Tibial nerve (tissue), 4 donors: ENCODE measurements at regions not wholly inside any gene's neighbourhood (a gene's known extent, or its start where the extent isn't known, plus 50 kb on each side); places are given as distances from the start of the nearest gene placed in this dataset.

Source experiments
- DNase-seq, 2 donors: peaks; one replicate each; pipeline ENCODE4 v3.0.0-alpha.2; 2019; ENCODE audit warnings: low spot score in 2 of 2
- H3K27ac ChIP-seq, 4 donors: fragments of 200-600 bp; sonication (generic) in 3 of 4; one replicate each; pipeline ENCODE4 v1.5.1; 2017 to 2019; ENCODE audit warnings: mild to moderate bottlenecking in 1 of 4
- H3K27me3 ChIP-seq, 2 donors: fragments of 200-600 bp; sonication (generic) in 1 of 2; one replicate each; pipeline versions ENCODE4 v1.5.1 to v1.6.0; 2017 to 2019
- H3K36me3 ChIP-seq, 3 donors: fragments of 200-600 bp; sonication (generic); one replicate each; pipeline ENCODE4 v1.5.1; 2018 to 2019
- H3K4me1 ChIP-seq, 4 donors: fragments of 200-600 bp; sonication (generic) in 3 of 4; one replicate each; pipeline ENCODE4 v1.5.1; 2017 to 2019
- H3K4me3 ChIP-seq, 4 donors: fragments of 200-600 bp; sonication (generic) in 3 of 4; one replicate each; pipeline ENCODE4 v1.5.1; 2017 to 2019; ENCODE audit warnings: mild to moderate bottlenecking in 1 of 4, moderate library complexity in 1 of 4
- H3K9me3 ChIP-seq, 4 donors: fragments of 200-600 bp; sonication (generic) in 3 of 4; one replicate each; pipeline ENCODE4 v1.5.1; 2017 to 2019
- CTCF ChIP-seq, 5 experiments: fragments of 200-600 bp in 3 of 5; fragments of 450-650 bp in 2 of 5; sonication (generic) in 3 of 5; IDR thresholded peaks; one replicate each; pipeline ENCODE4 v1.5.1; 2016 to 2019; ENCODE audit warnings: antibody characterized with exemption in 5 of 5, mild to moderate bottlenecking in 3 of 5, moderate library complexity in 2 of 5
- EP300 ChIP-seq, 2 donors: sonication (generic); formaldehyde crosslinking; IDR thresholded peaks; one replicate each; pipeline ENCODE4 v1.6.1; 2017; ENCODE audit warnings: antibody characterized with exemption in 2 of 2, mild to moderate bottlenecking in 1 of 2
- POLR2A ChIP-seq, 2 donors: fragments of 450-650 bp; IDR thresholded peaks; one replicate each; pipeline ENCODE4 v1.6.1; 2017; ENCODE audit warnings: antibody characterized with exemption in 2 of 2, mild to moderate bottlenecking in 2 of 2, moderate library complexity in 2 of 2
- WGBS, 2 donors: methylation state at CpG; one replicate each; pipeline ENCODE4 v1.1.5; 2018; 5-methylcytosine and 5-hydroxymethylcytosine counted together

- H3K4me1 ChIP-seq = peaks cover 0 to 22% (median 14%) of the 10 kb centered on the region in 4 donors
- H3K36me3 ChIP-seq = no peaks in the 10 kb centered on the region
- peaks cover 0 to 68% of the 10 kb centered on the region in 2 donors for H3K27me3 ChIP-seq
- no peak for TF ChIP-seq EP300 (IDR thresholded peaks at IDR 0.05)
- no peak for TF ChIP-seq POLR2A (IDR thresholded peaks at IDR 0.05)
- TF ChIP-seq CTCF (IDR thresholded peaks at IDR 0.05) = no peak
- H3K9me3 ChIP-seq = no peaks in the 10 kb centered on the region
- DNase-seq = no peak
- whole genome bisulfite sequencing, 2 donors = 68 to 76% methylated on average over 16 of the region's 17 CpGs
- no peak overlapping the region for H3K4me3 ChIP-seq
- H3K27ac ChIP-seq = no peak overlapping the region
Observed at GRCh38 chr1:10867914-10868598, 71.6 kb upstream of the CASZ1 start.

GRCh38 chr1:10868599-10868965, 72.1 kb upstream of the CASZ1 start:
- Histone ChIP-seq H3K27me3 (peaks cover 0 to 67% of the 10 kb centered on the region in 2 donors), H3K4me1 (peaks cover 0 to 22% (median 14%) of the 10 kb centered on the region in 4 donors), H3K4me3 (no peak overlapping the region), H3K27ac (no peak overlapping the region), H3K36me3 (no peaks in the 10 kb centered on the region), H3K9me3 (no peaks in the 10 kb centered on the region)
- no peak for DNase-seq
- TF ChIP-seq EP300 (IDR thresholded peaks at IDR 0.05) (no peak), POLR2A (IDR thresholded peaks at IDR 0.05) (no peak), CTCF (IDR thresholded peaks at IDR 0.05) (no peak)
- 59 to 71% methylated on average over 6 of the region's 6 CpGs for WGBS, 2 donors

- Histone ChIP-seq H3K27ac (no peak overlapping the region), H3K36me3 (no peaks in the 10 kb centered on the region), H3K9me3 (no peaks in the 10 kb centered on the region), H3K4me1 (peaks cover 0 to 22% (median 14%) of the 10 kb centered on the region in 4 donors), H3K27me3 (peaks cover 0 to 56% of the 10 kb centered on the region in 2 donors), H3K4me3 (no peak overlapping the region)
- no peak for TF ChIP-seq CTCF (IDR thresholded peaks at IDR 0.05)
- TF ChIP-seq POLR2A (IDR thresholded peaks at IDR 0.05) = no peak
- no peak for TF ChIP-seq EP300 (IDR thresholded peaks at IDR 0.05)
- no peak for DNase-seq
- 58% methylated on average over 1 of the region's 1 CpG; no CpG with 5 or more reads in 1 of the 2 donors for WGBS, 2 donors
Observed at GRCh38 chr1:10869933-10870332, 73.5 kb upstream of the CASZ1 start.

GRCh38 chr1:10870493-10871096, 74.1 kb upstream of the CASZ1 start:
- H3K9me3 ChIP-seq = no peaks in the 10 kb centered on the region
- H3K36me3 ChIP-seq = no peaks in the 10 kb centered on the region
- WGBS, 2 donors = 72 to 78% methylated on average over 5 of the region's 5 CpGs
- H3K27me3 ChIP-seq = peaks cover 0 to 50% of the 10 kb centered on the region in 2 donors
- H3K27ac ChIP-seq = no peak overlapping the region
- H3K4me1 ChIP-seq = peaks cover 0 to 22% (median 14%) of the 10 kb centered on the region in 4 donors
- H3K4me3 ChIP-seq = no peak overlapping the region
- TF ChIP-seq POLR2A (IDR thresholded peaks at IDR 0.05) = no peak
- no peak for TF ChIP-seq CTCF (IDR thresholded peaks at IDR 0.05)
- no peak for TF ChIP-seq EP300 (IDR thresholded peaks at IDR 0.05)
- DNase-seq = no peak

GRCh38 chr1:10873189-10873588, 76.7 kb upstream of the CASZ1 start:
- H3K4me3 ChIP-seq = no peak overlapping the region
- no peak overlapping the region for H3K27ac ChIP-seq
- H3K27me3 ChIP-seq = peaks cover 0 to 27% of the 10 kb centered on the region in 2 donors
- no peak for DNase-seq
- no peaks in the 10 kb centered on the region for H3K9me3 ChIP-seq
- 69 to 70% methylated on average over 6 of the region's 6 CpGs for WGBS, 2 donors
- H3K36me3 ChIP-seq = no peaks in the 10 kb centered on the region
- TF ChIP-seq POLR2A (IDR thresholded peaks at IDR 0.05) (no peak), EP300 (IDR thresholded peaks at IDR 0.05) (no peak), CTCF (IDR thresholded peaks at IDR 0.05) (no peak)
- H3K4me1 ChIP-seq = no peaks in the 10 kb centered on the region
